GM19240 (cell line): ENCODE measurements at regions not wholly inside any gene's neighbourhood (a gene's known extent, or its start where the extent isn't known, plus 50 kb on each side); places are given as distances from the start of the nearest gene placed in this dataset.
"Not testable (repeated sequence)": the region's sequence is repeated elsewhere in the genome, so short reads cannot be mapped to it uniquely, and the experiment has no call there.

Experiments used
- DNase-seq: peaks from one replicate; pipeline ENCODE4 v3.0.0; 2011; ENCODE audit warnings: low spot score; ENCODE audit not compliant: insufficient read length

GRCh38 chr18:6569813-6570212 is 155.1 kb upstream of the L3MBTL4 start:
- DNase-seq: no peak

GRCh38 chr18:6570581-6571238 is 156.0 kb upstream of the L3MBTL4 start:
- no peak for DNase-seq

- DNase-seq: no peak
Measured at GRCh38 chr18:6571239-6571602, 156.5 kb upstream of the L3MBTL4 start.

- DNase-seq: not testable (repeated sequence)
Measured at GRCh38 chr18:6572192-6572591, 157.3 kb upstream of the ARHGAP28 start.

- no peak for DNase-seq
Measured at GRCh38 chr18:6574631-6575030, 154.9 kb upstream of the ARHGAP28 start.

GRCh38 chr18:6575908-6576307 is 153.6 kb upstream of the ARHGAP28 start:
- DNase-seq: no peak

- DNase-seq: no peak
Measured at GRCh38 chr18:6576718-6577375, 152.7 kb upstream of the ARHGAP28 start.

- no peak for DNase-seq
Measured at GRCh38 chr18:6578686-6579085, 150.8 kb upstream of the ARHGAP28 start.

- no peak for DNase-seq
Measured at GRCh38 chr18:6579486-6579885, 150.0 kb upstream of the ARHGAP28 start.

GRCh38 chr18:6580401-6580800 is 149.1 kb upstream of the ARHGAP28 start:
- no peak for DNase-seq

- DNase-seq: no peak
Measured at GRCh38 chr18:6589923-6590322, 139.6 kb upstream of the ARHGAP28 start.

GRCh38 chr18:6590326-6590725 is 139.2 kb upstream of the ARHGAP28 start:
- DNase-seq: no peak

GRCh38 chr18:6591491-6591890 is 138.0 kb upstream of the ARHGAP28 start:
- no peak for DNase-seq

GRCh38 chr18:6592522-6592921 is 137.0 kb upstream of the ARHGAP28 start:
- no peak for DNase-seq

- no peak for DNase-seq
Measured at GRCh38 chr18:6593142-6593885, 136.2 kb upstream of the ARHGAP28 start.

GRCh38 chr18:6595666-6596065 is 133.8 kb upstream of the ARHGAP28 start:
- no peak for DNase-seq

GRCh38 chr18:6598657-6599056 is 130.9 kb upstream of the ARHGAP28 start:
- DNase-seq: no peak

GRCh38 chr18:6600667-6601167 is 128.8 kb upstream of the ARHGAP28 start:
- no peak for DNase-seq

- no peak for DNase-seq
Measured at GRCh38 chr18:6601241-6601640, 128.3 kb upstream of the ARHGAP28 start.

GRCh38 chr18:6602365-6602764 is 127.2 kb upstream of the ARHGAP28 start:
- no peak for DNase-seq

GRCh38 chr18:6604573-6604941 is 125.0 kb upstream of the ARHGAP28 start:
- no peak for DNase-seq

- no peak for DNase-seq
Measured at GRCh38 chr18:6605115-6605869, 124.2 kb upstream of the ARHGAP28 start.
